H9 (cell line): ENCODE measurements at regions not wholly inside any gene's neighbourhood (a gene's known extent, or its start where the extent isn't known, plus 50 kb on each side); places are given as distances from the start of the nearest gene placed in this dataset.

Experiments used
- DNase-seq: peaks from one replicate; pipeline ENCODE4 v3.0.0-alpha.2; 2017
- H2AFZ ChIP-seq: one replicate; pipeline ENCODE4 v1.6.1; 2013; ENCODE audit warnings: mild to moderate bottlenecking, low read length, control low read depth, moderate library complexity
- H2AK5ac ChIP-seq: 2 replicates; pipeline ENCODE4 v1.6.1; 2013; ENCODE audit warnings: low read length, control low read depth, mixed read lengths; ENCODE audit not compliant: insufficient read length
- H2BK120ac ChIP-seq: one replicate; pipeline ENCODE4 v1.6.1; 2013; ENCODE audit warnings: low read depth, mild to moderate bottlenecking, low read length, control low read depth, inconsistent platforms; ENCODE audit not compliant: poor library complexity, severe bottlenecking
- H2BK12ac ChIP-seq: 2 replicates; pipeline ENCODE4 v1.6.1; 2013; ENCODE audit warnings: low read length, control low read depth, mixed read lengths, low read depth; ENCODE audit not compliant: insufficient read length
- H2BK15ac ChIP-seq: 2 replicates; pipeline ENCODE4 v1.6.1; 2013; ENCODE audit warnings: low read depth, low read length, control low read depth
- H2BK20ac ChIP-seq: one replicate; pipeline ENCODE4 v1.6.1; 2013; ENCODE audit warnings: low read depth, mild to moderate bottlenecking, low read length, control low read depth, inconsistent platforms; ENCODE audit not compliant: poor library complexity, severe bottlenecking
- H2BK5ac ChIP-seq: 2 replicates; pipeline ENCODE4 v1.6.1; 2013; ENCODE audit warnings: low read length, control low read depth, mixed read lengths; ENCODE audit not compliant: insufficient read length
- H3K14ac ChIP-seq: 2 replicates; pipeline ENCODE4 v1.6.1; 2013; ENCODE audit warnings: low read length, control low read depth; ENCODE audit not compliant: insufficient read depth
- H3K18ac ChIP-seq: 2 replicates; pipeline ENCODE4 v1.6.1; 2013; ENCODE audit warnings: low read depth, mild to moderate bottlenecking, mixed read lengths, low read length, control low read depth; ENCODE audit not compliant: insufficient read length
- H3K23ac ChIP-seq: 2 replicates; pipeline ENCODE4 v1.6.1; 2013; ENCODE audit warnings: low read length, control low read depth, mixed read lengths, low read depth; ENCODE audit not compliant: insufficient read length
- H3K23me2 ChIP-seq: 2 replicates; pipeline ENCODE4 v1.6.1; 2013; ENCODE audit warnings: low read depth, mild to moderate bottlenecking, mixed read lengths, low read length, control low read depth; ENCODE audit not compliant: insufficient read length, poor library complexity, severe bottlenecking
- H3K27ac ChIP-seq: 2 replicates; pipeline ENCODE4 v1.5.1; 2013; ENCODE audit warnings: low read length, control low read depth, mixed read lengths, low read depth; ENCODE audit not compliant: insufficient read length
- H3K27me3 ChIP-seq: 2 replicates; pipeline ENCODE4 v1.6.1; 2013; ENCODE audit warnings: low read length, control low read depth, inconsistent platforms; ENCODE audit not compliant: insufficient read depth
- H3K4ac ChIP-seq: 2 replicates; pipeline ENCODE4 v1.6.1; 2013; ENCODE audit warnings: low read depth, mild to moderate bottlenecking, control low read depth, inconsistent platforms, low read length, moderate library complexity
- H3K4me1 ChIP-seq: 2 replicates; pipeline ENCODE4 v1.6.1; 2013; ENCODE audit warnings: low read length, control low read depth, inconsistent platforms; ENCODE audit not compliant: insufficient read depth
- H3K4me2 ChIP-seq: 2 replicates; pipeline ENCODE4 v1.6.1; 2013; ENCODE audit warnings: low read length, control low read depth, mixed read lengths; ENCODE audit not compliant: insufficient read length, insufficient read depth
- H3K56ac ChIP-seq: 2 replicates; pipeline ENCODE4 v1.6.1; 2013; ENCODE audit warnings: low read depth, mild to moderate bottlenecking, mixed read lengths, low read length, control low read depth; ENCODE audit not compliant: insufficient read length
- H3K79me1 ChIP-seq: 2 replicates; pipeline ENCODE4 v1.6.1; 2013; ENCODE audit warnings: low read depth, mild to moderate bottlenecking, moderate library complexity, low read length, control low read depth, inconsistent platforms; ENCODE audit not compliant: insufficient read depth, poor library complexity, severe bottlenecking
- H3K79me2 ChIP-seq: 2 replicates; pipeline ENCODE4 v1.6.1; 2013; ENCODE audit warnings: low read length, control low read depth, inconsistent platforms; ENCODE audit not compliant: insufficient read depth
- H3K9ac ChIP-seq: 2 replicates; pipeline ENCODE4 v1.6.1; 2013; ENCODE audit warnings: low read length, control low read depth, mixed read lengths; ENCODE audit not compliant: insufficient read length; ENCODE audit errors: extremely low read depth
- H3K9me3 ChIP-seq: one replicate; pipeline ENCODE4 v1.6.1; 2013; ENCODE audit warnings: low read depth, low read length, inconsistent platforms; ENCODE audit not compliant: control insufficient read depth
- H3T11ph ChIP-seq: one replicate; pipeline ENCODE4 v1.6.1; 2013; ENCODE audit warnings: mild to moderate bottlenecking, low read length, control low read depth, inconsistent platforms
- H4K20me1 ChIP-seq: one replicate; pipeline ENCODE4 v1.6.1; 2013; ENCODE audit not compliant: control insufficient read depth, insufficient read length, insufficient read depth
- H4K5ac ChIP-seq: 2 replicates; pipeline ENCODE4 v1.6.1; 2013; ENCODE audit warnings: low read depth, mild to moderate bottlenecking, mixed read lengths, low read length, control low read depth; ENCODE audit not compliant: insufficient read length
- H4K8ac ChIP-seq: replicated peaks from 2 replicates; pipeline ENCODE4 v1.6.1; 2013; ENCODE audit warnings: low read length, control low read depth, mixed read lengths, low read depth; ENCODE audit not compliant: insufficient read length
- H4K91ac ChIP-seq: 2 replicates; pipeline ENCODE4 v1.6.1; 2013; ENCODE audit warnings: low read depth, mild to moderate bottlenecking, moderate library complexity, mixed read lengths, low read length, control low read depth; ENCODE audit not compliant: insufficient read length
- H3K27ac Mint-ChIP-seq, 3 experiments: 2 replicates in 2 of 3; 3 replicates in 1 of 3; pipeline ENCODE4 v1.8.0; 2020 to 2021; ENCODE audit warnings: mixed read lengths in 3 of 3, mild to moderate bottlenecking in 1 of 3, moderate library complexity in 1 of 3
- H3K27me3 Mint-ChIP-seq: 2 replicates; pipeline ENCODE4 v1.8.0; 2021; ENCODE audit warnings: low read depth, mild to moderate bottlenecking, moderate library complexity, mixed read lengths
- H3K36me3 Mint-ChIP-seq, 3 experiments: 2 replicates in 2 of 3; 3 replicates in 1 of 3; pipeline ENCODE4 v1.8.0; 2020 to 2021; ENCODE audit warnings: low read depth in 3 of 3, mixed read lengths in 3 of 3; ENCODE audit not compliant: insufficient read depth in 1 of 3
- H3K4me1 Mint-ChIP-seq, 2 experiments: 2 replicates each; pipeline ENCODE4 v1.8.0; 2020; ENCODE audit warnings: mixed read lengths in 2 of 2
- H3K4me3 Mint-ChIP-seq, 2 experiments: 2 replicates in 1 of 2; 3 replicates in 1 of 2; pipeline ENCODE4 v1.8.0; 2020 to 2021; ENCODE audit warnings: mild to moderate bottlenecking in 2 of 2, mixed read lengths in 2 of 2, moderate library complexity in 1 of 2
- H3K9me3 Mint-ChIP-seq, 2 experiments: 2 replicates in 1 of 2; 3 replicates in 1 of 2; pipeline ENCODE4 v1.8.0; 2020; ENCODE audit warnings: mild to moderate bottlenecking in 2 of 2, mixed read lengths in 2 of 2, moderate library complexity in 1 of 2
- WGBS: extraction: QIAGEN DNeasy Blood & Tissue Kit; methylation state at CpG from one replicate; pipeline ENCODE4 v1.1.7; 2013; ENCODE audit warnings: missing lambda C conversion rate, low lambda C conversion rate, mixed read lengths; ENCODE audit not compliant: insufficient read length; ENCODE audit errors: extremely low coverage; 5-methylcytosine and 5-hydroxymethylcytosine counted together
- TF ChIP-seq, protein P1 (sequence below): fragments of 200-600 bp; sonication (generic); conservative IDR thresholded peaks from 3 replicates; pipeline ENCODE4 v1.8.0; 2021; ENCODE audit warnings: antibody characterized with exemption, mild to moderate bottlenecking

DNA sequence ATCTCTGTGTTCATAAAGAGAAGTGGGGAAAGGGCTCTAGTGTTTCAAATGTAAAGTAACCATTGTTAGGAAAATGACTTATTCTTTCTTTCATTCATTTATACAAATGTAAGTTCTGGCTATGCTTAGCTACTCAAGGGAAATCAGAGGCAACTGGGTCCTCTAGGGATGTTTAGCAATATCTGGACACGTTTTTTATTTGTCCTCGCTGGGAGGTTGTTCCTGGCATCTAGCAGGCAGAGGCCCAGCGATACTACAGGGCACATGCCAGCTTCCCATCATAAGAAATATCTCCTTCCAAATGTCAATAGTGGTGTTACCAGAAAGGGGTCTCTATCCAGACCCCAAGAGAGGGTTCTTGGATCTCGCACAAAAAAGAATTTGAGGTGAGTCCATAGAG lies 150.0 kb downstream of the VCX3A start:
- Histone ChIP-seq H3K4me1 (peaks cover 14% of the 10 kb centered on the region), H3K4ac (no peak overlapping the region), H2BK5ac (no peak overlapping the region), H3K27me3 (no peaks in the 10 kb centered on the region), H4K5ac (no peak overlapping the region), H4K8ac (no peak overlapping the region), H3K56ac (no peak overlapping the region), H3K14ac (no peak overlapping the region), H2BK15ac (no peak overlapping the region), H2AK5ac (no peak overlapping the region), H3K4me2 (no peak overlapping the region), H2AFZ (no peak overlapping the region), H3K79me2 (no peaks in the 10 kb centered on the region), H3K23ac (no peak overlapping the region), H3T11ph (no peak overlapping the region), H3K27ac (no peak overlapping the region), H2BK12ac (no peak overlapping the region), H4K20me1 (no peaks in the 10 kb centered on the region), H4K91ac (no peak overlapping the region), H3K23me2 (no peaks in the 10 kb centered on the region), H3K9me3 (no peaks in the 10 kb centered on the region), H3K79me1 (no peaks in the 10 kb centered on the region), H2BK120ac (no peak overlapping the region), H3K9ac (no peak overlapping the region), H2BK20ac (no peak overlapping the region), H3K18ac (no peak overlapping the region)
- Mint-ChIP-seq H3K4me3 (no peak overlapping the region), H3K36me3 (0 out of 7 replicates have a peak, but pooled peaks cover 0 to 3% (median 0%) of the 10 kb centered on the region in 3 experiments), H3K9me3 (no peaks in the 10 kb centered on the region; a peak in 1 of 5 replicates), H3K4me1 (peaks cover 43 to 47% of the 10 kb centered on the region in 2 experiments), H3K27me3 (no peaks in the 10 kb centered on the region), H3K27ac (no peak overlapping the region)
- TF ChIP-seq, protein P1, sequence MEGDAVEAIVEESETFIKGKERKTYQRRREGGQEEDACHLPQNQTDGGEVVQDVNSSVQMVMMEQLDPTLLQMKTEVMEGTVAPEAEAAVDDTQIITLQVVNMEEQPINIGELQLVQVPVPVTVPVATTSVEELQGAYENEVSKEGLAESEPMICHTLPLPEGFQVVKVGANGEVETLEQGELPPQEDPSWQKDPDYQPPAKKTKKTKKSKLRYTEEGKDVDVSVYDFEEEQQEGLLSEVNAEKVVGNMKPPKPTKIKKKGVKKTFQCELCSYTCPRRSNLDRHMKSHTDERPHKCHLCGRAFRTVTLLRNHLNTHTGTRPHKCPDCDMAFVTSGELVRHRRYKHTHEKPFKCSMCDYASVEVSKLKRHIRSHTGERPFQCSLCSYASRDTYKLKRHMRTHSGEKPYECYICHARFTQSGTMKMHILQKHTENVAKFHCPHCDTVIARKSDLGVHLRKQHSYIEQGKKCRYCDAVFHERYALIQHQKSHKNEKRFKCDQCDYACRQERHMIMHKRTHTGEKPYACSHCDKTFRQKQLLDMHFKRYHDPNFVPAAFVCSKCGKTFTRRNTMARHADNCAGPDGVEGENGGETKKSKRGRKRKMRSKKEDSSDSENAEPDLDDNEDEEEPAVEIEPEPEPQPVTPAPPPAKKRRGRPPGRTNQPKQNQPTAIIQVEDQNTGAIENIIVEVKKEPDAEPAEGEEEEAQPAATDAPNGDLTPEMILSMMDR, result no peak
- no CpG with 5 or more reads among the region's 4 CpGs for WGBS
- DNase-seq, result no peak
